Fibroblast of lung (primary cell): ENCODE measurements at regions not wholly inside any gene's neighbourhood (a gene's known extent, or its start where the extent isn't known, plus 50 kb on each side); places are given as distances from the start of the nearest gene placed in this dataset.

Experiments
- DNase-seq, 2 donors: peaks; one replicate each; pipeline versions ENCODE4 v3.0.0 to v3.0.0-alpha.2; 2010; ENCODE audit warnings: low read depth in 2 of 2
- H2AFZ ChIP-seq: 2 replicates; pipeline ENCODE4 v1.5.1; 2012; ENCODE audit warnings: low read length, control low read depth, inconsistent platforms
- H3K27ac ChIP-seq: 2 replicates; pipeline ENCODE4 v1.5.1; 2011; ENCODE audit warnings: low read length, control low read depth; ENCODE audit not compliant: insufficient read depth
- H3K27me3 ChIP-seq: 2 replicates; pipeline ENCODE4 v1.5.1; 2011; ENCODE audit warnings: mild to moderate bottlenecking, low read length; ENCODE audit not compliant: control insufficient read depth, insufficient read depth
- H3K36me3 ChIP-seq: 2 replicates; pipeline ENCODE4 v1.5.1; 2011; ENCODE audit warnings: low read length; ENCODE audit not compliant: control insufficient read depth, insufficient read depth
- H3K4me1 ChIP-seq: 2 replicates; pipeline ENCODE4 v1.5.1; 2011; ENCODE audit warnings: low read length; ENCODE audit not compliant: control insufficient read depth, insufficient read depth; ENCODE audit errors: extremely low read depth
- H3K4me2 ChIP-seq: 2 replicates; pipeline ENCODE4 v1.5.1; 2011; ENCODE audit warnings: low read length, control low read depth; ENCODE audit not compliant: insufficient read depth; ENCODE audit errors: extremely low read depth
- H3K4me3 ChIP-seq, 4 experiments: fragments of 200-600 bp in 1 of 4; sonication (generic) in 1 of 4; replicated peaks in 1 of 4; 2 replicates each; pipeline ENCODE4 v1.5.1; 2011 to 2016; ENCODE audit warnings: low read length in 4 of 4, low read depth in 3 of 4, mild to moderate bottlenecking in 3 of 4, control low read depth in 2 of 4, inconsistent platforms in 1 of 4, mixed read lengths in 1 of 4; ENCODE audit not compliant: insufficient read depth in 1 of 4; ENCODE audit errors: control extremely low read depth in 1 of 4
- H3K79me2 ChIP-seq: 2 replicates; pipeline ENCODE4 v1.5.1; 2012; ENCODE audit warnings: mild to moderate bottlenecking, low read length, inconsistent platforms; ENCODE audit not compliant: control insufficient read depth, insufficient read depth
- H3K9ac ChIP-seq: 2 replicates; pipeline ENCODE4 v1.5.1; 2011; ENCODE audit warnings: mild to moderate bottlenecking, low read length, control low read depth; ENCODE audit not compliant: insufficient read depth
- H3K9me3 ChIP-seq: 2 replicates; pipeline ENCODE4 v1.5.1; 2012; ENCODE audit warnings: low read depth, low read length; ENCODE audit not compliant: control insufficient read depth, insufficient read depth
- H4K20me1 ChIP-seq: 2 replicates; pipeline ENCODE4 v1.5.1; 2011; ENCODE audit warnings: low read length; ENCODE audit not compliant: control insufficient read depth, insufficient read depth; ENCODE audit errors: extremely low read depth
- EZH2 ChIP-seq: IDR thresholded peaks from 2 replicates; pipeline ENCODE4 v1.5.1; 2012; ENCODE audit warnings: low read length, control low read depth, mild to moderate bottlenecking; ENCODE audit errors: missing control alignments
- TF ChIP-seq, protein P1 (sequence below), 2 donors: IDR thresholded peaks in 1 of 2; conservative IDR thresholded peaks in 1 of 2; 1 replicate in 1 of 2; 2 replicates in 1 of 2; pipeline ENCODE4 v1.5.1; 2011 to 2012; ENCODE audit warnings: low read length in 2 of 2, control low read depth in 1 of 2, inconsistent platforms in 1 of 2, low read depth in 1 of 2, mild to moderate bottlenecking in 1 of 2

GRCh38 chr5:166649676-166650075 is 1641.8 kb upstream of the WWC1 start:
- H3K4me2 ChIP-seq, result no peak overlapping the region
- no peaks in the 10 kb centered on the region for H4K20me1 ChIP-seq
- no peaks in the 10 kb centered on the region for H3K27me3 ChIP-seq
- no peaks in the 10 kb centered on the region for H3K79me2 ChIP-seq
- no peak overlapping the region for H3K27ac ChIP-seq
- H3K9ac ChIP-seq, result no peak overlapping the region
- H3K9me3 ChIP-seq, result no peaks in the 10 kb centered on the region
- no peak overlapping the region for H2AFZ ChIP-seq
- TF ChIP-seq, protein P1, sequence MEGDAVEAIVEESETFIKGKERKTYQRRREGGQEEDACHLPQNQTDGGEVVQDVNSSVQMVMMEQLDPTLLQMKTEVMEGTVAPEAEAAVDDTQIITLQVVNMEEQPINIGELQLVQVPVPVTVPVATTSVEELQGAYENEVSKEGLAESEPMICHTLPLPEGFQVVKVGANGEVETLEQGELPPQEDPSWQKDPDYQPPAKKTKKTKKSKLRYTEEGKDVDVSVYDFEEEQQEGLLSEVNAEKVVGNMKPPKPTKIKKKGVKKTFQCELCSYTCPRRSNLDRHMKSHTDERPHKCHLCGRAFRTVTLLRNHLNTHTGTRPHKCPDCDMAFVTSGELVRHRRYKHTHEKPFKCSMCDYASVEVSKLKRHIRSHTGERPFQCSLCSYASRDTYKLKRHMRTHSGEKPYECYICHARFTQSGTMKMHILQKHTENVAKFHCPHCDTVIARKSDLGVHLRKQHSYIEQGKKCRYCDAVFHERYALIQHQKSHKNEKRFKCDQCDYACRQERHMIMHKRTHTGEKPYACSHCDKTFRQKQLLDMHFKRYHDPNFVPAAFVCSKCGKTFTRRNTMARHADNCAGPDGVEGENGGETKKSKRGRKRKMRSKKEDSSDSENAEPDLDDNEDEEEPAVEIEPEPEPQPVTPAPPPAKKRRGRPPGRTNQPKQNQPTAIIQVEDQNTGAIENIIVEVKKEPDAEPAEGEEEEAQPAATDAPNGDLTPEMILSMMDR (conservative IDR thresholded peaks at IDR 0.05 in 1 of 2, IDR thresholded peaks at IDR 0.05 in 1 of 2; ENCODE audit: low read depth in 1 of 2, low read length in 2 of 2), result no peak
- TF ChIP-seq EZH2, result no peak
- no peaks in the 10 kb centered on the region for H3K4me1 ChIP-seq
- H3K36me3 ChIP-seq, result no peaks in the 10 kb centered on the region
- no peak overlapping the region for H3K4me3 ChIP-seq
- no peak for DNase-seq

GRCh38 chr5:166651234-166651633 is 1640.2 kb upstream of the WWC1 start:
- no peaks in the 10 kb centered on the region for H3K9me3 ChIP-seq
- H3K36me3 ChIP-seq, result no peaks in the 10 kb centered on the region
- no peak for DNase-seq
- H3K4me3 ChIP-seq, result no peak overlapping the region
- no peak overlapping the region for H2AFZ ChIP-seq
- H4K20me1 ChIP-seq, result no peaks in the 10 kb centered on the region
- H3K4me1 ChIP-seq, result no peaks in the 10 kb centered on the region
- H3K9ac ChIP-seq, result no peak overlapping the region
- no peaks in the 10 kb centered on the region for H3K27me3 ChIP-seq
- H3K4me2 ChIP-seq, result no peak overlapping the region
- H3K27ac ChIP-seq, result no peak overlapping the region
- H3K79me2 ChIP-seq, result no peaks in the 10 kb centered on the region
- TF ChIP-seq EZH2, result no peak
- TF ChIP-seq, protein P1 (conservative IDR thresholded peaks at IDR 0.05 in 1 of 2, IDR thresholded peaks at IDR 0.05 in 1 of 2; ENCODE audit: low read depth in 1 of 2, low read length in 2 of 2), result no peak

DNA sequence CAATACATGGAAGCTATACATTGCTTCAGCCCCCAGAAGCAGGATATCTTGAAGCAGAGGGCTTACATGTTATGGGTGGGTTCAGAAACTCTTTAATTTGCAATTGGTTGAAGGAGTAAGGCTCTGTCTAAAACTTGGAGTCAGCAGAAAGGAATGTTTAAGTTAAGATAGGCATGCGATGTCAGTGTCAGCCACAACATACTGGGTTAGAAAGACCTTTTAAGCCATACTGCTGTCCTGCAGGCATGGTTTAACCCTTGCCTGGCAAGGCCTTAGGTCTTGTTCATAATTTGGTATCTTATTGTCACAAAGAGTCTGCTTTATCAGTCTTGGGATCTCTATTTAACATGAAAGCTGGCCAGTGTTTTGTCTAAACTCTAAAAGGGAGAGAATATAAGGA is 1619.6 kb upstream of the WWC1 start:
- Histone ChIP-seq H3K79me2 (no peaks in the 10 kb centered on the region), H3K9me3 (no peaks in the 10 kb centered on the region), H4K20me1 (no peaks in the 10 kb centered on the region), H3K27ac (no peak overlapping the region), H3K27me3 (no peaks in the 10 kb centered on the region), H3K4me1 (no peaks in the 10 kb centered on the region), H3K36me3 (no peaks in the 10 kb centered on the region), H3K4me3 (no peak overlapping the region), H2AFZ (no peak overlapping the region), H3K4me2 (no peak overlapping the region), H3K9ac (no peak overlapping the region)
- no peak for DNase-seq
- TF ChIP-seq EZH2, result no peak
- TF ChIP-seq, protein P1 (conservative IDR thresholded peaks at IDR 0.05 in 1 of 2, IDR thresholded peaks at IDR 0.05 in 1 of 2; ENCODE audit: low read depth in 1 of 2, low read length in 2 of 2), result no peak
